Endothelial cell of umbilical vein (primary cell): ENCODE measurements at regions not wholly inside any gene's neighbourhood (a gene's known extent, or its start where the extent isn't known, plus 50 kb on each side); places are given as distances from the start of the nearest gene placed in this dataset.

Experiments
- BruUV-seq: library from RNA; stranded (reverse); fragments of 400-500 nt; replicated peaks from 2 replicates; lab custom pipeline; 2021; lab: Mats Ljungman, UMichigan
- CTCF ChIA-PET: fragments of 300-600, 350-600 bp; sonication (Branson Sonifier 250); formaldehyde crosslinking; loops from one replicate; lab custom pipeline; 2021; ENCODE audit warnings: antibody characterized with exemption, inconsistent platforms; lab: Charles Lee
- POLR2A ChIA-PET: fragments of 300-600, 350-600 bp; sonication (Branson Sonifier 250); formaldehyde crosslinking; loops from one replicate; lab custom pipeline; 2021; ENCODE audit warnings: antibody characterized with exemption, inconsistent platforms; lab: Charles Lee
- DNase-seq: peaks from one replicate; pipeline ENCODE4 v3.0.0-alpha.2; 2011; ENCODE audit warnings: low read depth, low spot score
- FAIRE-seq: peaks from 2 replicates; lab custom pipeline; 2011; peaks lifted over from hg19 to GRCh38; lab: Jason Lieb, UNC
- H2AFZ ChIP-seq: 2 replicates; pipeline ENCODE4 v1.6.0; 2012; ENCODE audit warnings: low read depth, low read length, control low read depth, inconsistent platforms
- H3K27ac ChIP-seq: 2 replicates; pipeline ENCODE4 v1.5.1; 2011; ENCODE audit warnings: low read depth, mild to moderate bottlenecking, control low read depth, low read length, moderate library complexity; ENCODE audit not compliant: insufficient read depth
- H3K27me3 ChIP-seq, 2 experiments: 2 replicates each; pipeline versions ENCODE4 v1.6.0 to v1.6.1; 2011; ENCODE audit warnings: low read length in 2 of 2, mixed read lengths in 1 of 2; ENCODE audit not compliant: control insufficient read depth in 2 of 2, insufficient read depth in 2 of 2
- H3K36me3 ChIP-seq, 2 experiments: 2 replicates in 1 of 2; 3 replicates in 1 of 2; pipeline ENCODE4 v1.5.1; 2011; ENCODE audit warnings: low read length in 2 of 2, mild to moderate bottlenecking in 1 of 2, moderate library complexity in 1 of 2; ENCODE audit not compliant: control insufficient read depth in 2 of 2, insufficient read depth in 2 of 2; ENCODE audit errors: extremely low read depth in 1 of 2
- H3K4me1 ChIP-seq: 3 replicates; pipeline ENCODE4 v1.5.1; 2011; ENCODE audit warnings: mild to moderate bottlenecking, low read length; ENCODE audit not compliant: control insufficient read depth, insufficient read depth; ENCODE audit errors: extremely low read depth
- H3K4me2 ChIP-seq: 2 replicates; pipeline ENCODE4 v1.6.1; 2011; ENCODE audit warnings: low read length, control low read depth, mixed read lengths; ENCODE audit not compliant: insufficient read depth
- H3K4me3 ChIP-seq, 3 experiments: fragments of 200-600 bp in 1 of 3; sonication (generic), shearing (Covaris generic) in 1 of 3; replicated peaks in 1 of 3; 2 replicates each; pipeline ENCODE4 v1.5.1; 2011 to 2016; ENCODE audit warnings: control low read depth in 3 of 3, low read length in 3 of 3, mild to moderate bottlenecking in 2 of 3, inconsistent platforms in 1 of 3, low read depth in 1 of 3, moderate library complexity in 1 of 3; ENCODE audit not compliant: insufficient read depth in 1 of 3
- H3K79me2 ChIP-seq: 2 replicates; pipeline ENCODE4 v1.6.0; 2012; ENCODE audit warnings: low read length, inconsistent platforms; ENCODE audit not compliant: control insufficient read depth, insufficient read depth
- H3K9ac ChIP-seq: replicated peaks from 2 replicates; pipeline ENCODE3; 2011; ENCODE audit warnings: low read length, control low read depth; ENCODE audit not compliant: insufficient read depth; ENCODE audit errors: extremely low read depth
- H3K9me1 ChIP-seq: replicated peaks from 3 replicates; pipeline ENCODE4 v1.6.0; 2011; ENCODE audit warnings: mild to moderate bottlenecking, low read length; ENCODE audit not compliant: control insufficient read depth, insufficient read depth; ENCODE audit errors: extremely low read depth
- H3K9me3 ChIP-seq: replicated peaks from 2 replicates; pipeline ENCODE4 v1.5.1; 2012; ENCODE audit warnings: low read length, inconsistent platforms; ENCODE audit not compliant: control insufficient read depth, insufficient read depth
- H4K20me1 ChIP-seq: replicated peaks from 2 replicates; pipeline ENCODE3; 2011; ENCODE audit warnings: mild to moderate bottlenecking, low read length; ENCODE audit not compliant: control insufficient read depth, insufficient read depth; ENCODE audit errors: extremely low read depth
- EZH2 ChIP-seq: IDR thresholded peaks from 2 replicates; pipeline ENCODE4 v1.6.1; 2012; ENCODE audit warnings: borderline replicate concordance, low read depth, mild to moderate bottlenecking, moderate library complexity, low read length, inconsistent platforms; ENCODE audit not compliant: severe bottlenecking
- FOS ChIP-seq: IDR thresholded peaks from 2 replicates; pipeline ENCODE4 v1.6.1; 2011; ENCODE audit warnings: mild to moderate bottlenecking, low read length, moderate library complexity, borderline replicate concordance; ENCODE audit not compliant: insufficient read depth
- GATA2 ChIP-seq: IDR thresholded peaks from 2 replicates; pipeline ENCODE4 v1.7.0; 2011; ENCODE audit warnings: low read depth, mild to moderate bottlenecking, moderate library complexity, mixed read lengths, low read length; ENCODE audit not compliant: insufficient read length, insufficient read depth
- MYC ChIP-seq: IDR thresholded peaks from one replicate; pipeline ENCODE4 v1.6.1; 2011; ENCODE audit warnings: mild to moderate bottlenecking, low read depth, low read length
- POLR2A ChIP-seq: IDR thresholded peaks from 2 replicates; pipeline ENCODE4 v1.6.1; 2012; ENCODE audit warnings: low read depth, mild to moderate bottlenecking, control low read depth, low read length
- POLR2AphosphoS5 ChIP-seq: IDR thresholded peaks from 2 replicates; pipeline ENCODE4 v1.6.1; 2012; ENCODE audit warnings: low read depth, mild to moderate bottlenecking, control low read depth, low read length, moderate library complexity; ENCODE audit not compliant: insufficient read depth
- dilution Hi-C: fragments of 300-500 bp; cut with MboI; formaldehyde crosslinking; loops from one replicate; pipeline ENCODE4 v1.15.0; 2019; ENCODE audit warnings: low sequenced_read_pairs; ENCODE audit not compliant: extremely low pct_ligation_motif_present
- intact Hi-C: fragments of 100-400 bp; cut with micrococcal nuclease; formaldehyde crosslinking; loops from one replicate; pipeline ENCODE4 v1.10.0; 2022
- TF ChIP-seq, protein P1 (sequence below), 2 donors: IDR thresholded peaks; 1 replicate in 1 of 2; 2 replicates in 1 of 2; pipeline ENCODE4 v1.5.1; 2011; ENCODE audit warnings: low read length in 2 of 2, mild to moderate bottlenecking in 2 of 2, moderate library complexity in 2 of 2, control low read depth in 1 of 2, inconsistent platforms in 1 of 2, low read depth in 1 of 2; ENCODE audit not compliant: insufficient read depth in 1 of 2; ENCODE audit errors: extremely low read depth in 1 of 2
- TF ChIP-seq, protein P2 (sequence below): IDR thresholded peaks from 2 replicates; pipeline ENCODE4 v1.6.1; 2011; ENCODE audit not compliant: insufficient read depth, insufficient read length

DNA sequence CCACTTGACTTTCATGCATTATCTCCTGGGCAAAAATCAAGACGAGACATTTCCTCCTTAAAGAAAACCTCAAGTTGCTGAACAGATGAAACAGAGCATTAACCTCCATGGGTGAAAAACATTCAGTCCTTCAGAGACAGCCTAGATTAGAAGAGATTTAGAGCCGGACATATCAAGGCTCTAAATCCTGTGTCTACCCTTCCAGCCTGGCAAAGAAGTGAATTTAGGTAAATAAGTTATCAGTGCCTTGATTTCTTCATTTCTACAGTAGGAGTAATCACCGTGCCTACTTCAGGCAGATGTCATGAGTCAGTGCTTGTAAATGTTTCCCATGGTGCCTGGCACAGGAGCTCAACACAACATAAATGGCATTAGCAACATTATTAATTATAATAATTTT lies 159.3 kb upstream of the PRICKLE2 start:
- Histone ChIP-seq H3K4me3 (no peak overlapping the region), H2AFZ (no peak overlapping the region), H3K27me3 (no peaks in the 10 kb centered on the region), H3K9ac (no peak overlapping the region), H3K4me2 (no peak overlapping the region), H3K27ac (no peak overlapping the region), H3K9me3 (no peaks in the 10 kb centered on the region), H3K79me2 (no peaks in the 10 kb centered on the region), H4K20me1 (no peaks in the 10 kb centered on the region), H3K4me1 (no peaks in the 10 kb centered on the region), H3K36me3 (no peaks in the 10 kb centered on the region), H3K9me1 (no peaks in the 10 kb centered on the region)
- dilution Hi-C loops: no loop called here
- no peak for FAIRE-seq
- ChIA-PET POLR2A (no interaction called here), CTCF (no interaction called here)
- no TSS peak for BruUV-seq
- no peak for DNase-seq
- TF ChIP-seq POLR2A: no peak
- TF ChIP-seq, protein P1, sequence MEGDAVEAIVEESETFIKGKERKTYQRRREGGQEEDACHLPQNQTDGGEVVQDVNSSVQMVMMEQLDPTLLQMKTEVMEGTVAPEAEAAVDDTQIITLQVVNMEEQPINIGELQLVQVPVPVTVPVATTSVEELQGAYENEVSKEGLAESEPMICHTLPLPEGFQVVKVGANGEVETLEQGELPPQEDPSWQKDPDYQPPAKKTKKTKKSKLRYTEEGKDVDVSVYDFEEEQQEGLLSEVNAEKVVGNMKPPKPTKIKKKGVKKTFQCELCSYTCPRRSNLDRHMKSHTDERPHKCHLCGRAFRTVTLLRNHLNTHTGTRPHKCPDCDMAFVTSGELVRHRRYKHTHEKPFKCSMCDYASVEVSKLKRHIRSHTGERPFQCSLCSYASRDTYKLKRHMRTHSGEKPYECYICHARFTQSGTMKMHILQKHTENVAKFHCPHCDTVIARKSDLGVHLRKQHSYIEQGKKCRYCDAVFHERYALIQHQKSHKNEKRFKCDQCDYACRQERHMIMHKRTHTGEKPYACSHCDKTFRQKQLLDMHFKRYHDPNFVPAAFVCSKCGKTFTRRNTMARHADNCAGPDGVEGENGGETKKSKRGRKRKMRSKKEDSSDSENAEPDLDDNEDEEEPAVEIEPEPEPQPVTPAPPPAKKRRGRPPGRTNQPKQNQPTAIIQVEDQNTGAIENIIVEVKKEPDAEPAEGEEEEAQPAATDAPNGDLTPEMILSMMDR (IDR thresholded peaks at IDR 0.05; ENCODE audit: extremely low read depth in 1 of 2, insufficient read depth in 1 of 2, low read depth in 1 of 2, low read length in 2 of 2): no peak
- TF ChIP-seq EZH2: no peak
- no peak for TF ChIP-seq POLR2AphosphoS5
- TF ChIP-seq, protein P2, sequence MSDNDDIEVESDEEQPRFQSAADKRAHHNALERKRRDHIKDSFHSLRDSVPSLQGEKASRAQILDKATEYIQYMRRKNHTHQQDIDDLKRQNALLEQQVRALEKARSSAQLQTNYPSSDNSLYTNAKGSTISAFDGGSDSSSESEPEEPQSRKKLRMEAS: no peak
- no peak for TF ChIP-seq FOS
- TF ChIP-seq MYC: no peak
- no peak for TF ChIP-seq GATA2
- intact Hi-C loops: no loop called here
